GM12872 (cell line): ENCODE measurements at regions not wholly inside any gene's neighbourhood (a gene's known extent, or its start where the extent isn't known, plus 50 kb on each side); places are given as distances from the start of the nearest gene placed in this dataset.

Experiments used
- TF ChIP-seq, protein P1 (sequence below): IDR thresholded peaks from 3 replicates; pipeline ENCODE4 v1.5.1; 2011; ENCODE audit warnings: low read depth, mild to moderate bottlenecking, low read length, moderate library complexity; ENCODE audit not compliant: insufficient read depth

DNA sequence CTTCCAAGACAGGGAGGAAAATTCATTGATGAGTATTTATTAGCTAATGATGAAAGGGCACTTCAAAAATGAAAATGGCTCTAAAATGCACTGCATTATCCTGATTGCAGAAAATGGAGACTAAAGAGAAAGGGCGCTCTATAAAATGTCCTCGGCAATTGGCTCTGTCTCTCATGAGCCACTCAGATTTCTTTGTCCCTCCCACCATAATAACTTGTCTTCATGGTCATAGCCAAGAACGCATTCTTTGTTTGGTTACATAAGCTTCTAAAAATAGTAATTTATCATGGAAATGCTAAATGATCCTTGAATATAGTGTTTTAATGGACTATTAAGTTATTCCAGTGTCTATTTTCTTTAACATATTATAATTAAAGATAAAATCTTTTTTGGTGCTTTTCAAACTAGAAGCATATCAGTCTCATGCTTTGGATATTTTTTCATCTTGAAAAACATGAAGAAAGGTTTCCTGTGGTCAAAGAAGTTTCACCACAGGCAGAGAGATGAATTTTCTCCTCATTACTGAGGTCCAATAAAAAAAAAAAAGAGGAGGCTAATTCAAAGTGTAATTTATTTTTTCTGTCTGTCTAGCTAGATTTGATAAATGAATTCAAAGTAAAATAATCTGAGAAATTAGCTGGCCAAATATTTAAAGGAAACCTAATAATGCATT, 238.1 kb upstream of the BLID start:
- TF ChIP-seq, protein P1, sequence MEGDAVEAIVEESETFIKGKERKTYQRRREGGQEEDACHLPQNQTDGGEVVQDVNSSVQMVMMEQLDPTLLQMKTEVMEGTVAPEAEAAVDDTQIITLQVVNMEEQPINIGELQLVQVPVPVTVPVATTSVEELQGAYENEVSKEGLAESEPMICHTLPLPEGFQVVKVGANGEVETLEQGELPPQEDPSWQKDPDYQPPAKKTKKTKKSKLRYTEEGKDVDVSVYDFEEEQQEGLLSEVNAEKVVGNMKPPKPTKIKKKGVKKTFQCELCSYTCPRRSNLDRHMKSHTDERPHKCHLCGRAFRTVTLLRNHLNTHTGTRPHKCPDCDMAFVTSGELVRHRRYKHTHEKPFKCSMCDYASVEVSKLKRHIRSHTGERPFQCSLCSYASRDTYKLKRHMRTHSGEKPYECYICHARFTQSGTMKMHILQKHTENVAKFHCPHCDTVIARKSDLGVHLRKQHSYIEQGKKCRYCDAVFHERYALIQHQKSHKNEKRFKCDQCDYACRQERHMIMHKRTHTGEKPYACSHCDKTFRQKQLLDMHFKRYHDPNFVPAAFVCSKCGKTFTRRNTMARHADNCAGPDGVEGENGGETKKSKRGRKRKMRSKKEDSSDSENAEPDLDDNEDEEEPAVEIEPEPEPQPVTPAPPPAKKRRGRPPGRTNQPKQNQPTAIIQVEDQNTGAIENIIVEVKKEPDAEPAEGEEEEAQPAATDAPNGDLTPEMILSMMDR, result no peak

DNA sequence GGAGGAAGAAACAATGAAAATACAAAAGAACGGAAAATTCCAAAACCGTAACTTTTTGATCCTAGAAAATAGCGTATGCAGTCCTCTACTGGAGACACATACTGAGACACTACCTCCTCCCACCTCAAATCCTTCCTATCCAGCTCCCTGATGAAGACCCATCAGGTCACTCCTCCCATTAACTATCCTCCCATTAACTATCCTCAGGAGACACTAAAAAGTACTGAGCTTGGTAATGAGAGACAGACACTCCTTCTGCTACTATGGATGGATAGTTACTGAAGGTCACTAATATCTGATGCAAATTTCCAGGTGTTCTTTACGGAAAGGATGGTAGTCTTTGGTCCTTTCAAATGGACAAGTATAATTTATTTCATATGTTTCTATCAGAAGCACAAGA, 237.5 kb upstream of the BLID start:
- TF ChIP-seq, protein P1, result no peak

DNA sequence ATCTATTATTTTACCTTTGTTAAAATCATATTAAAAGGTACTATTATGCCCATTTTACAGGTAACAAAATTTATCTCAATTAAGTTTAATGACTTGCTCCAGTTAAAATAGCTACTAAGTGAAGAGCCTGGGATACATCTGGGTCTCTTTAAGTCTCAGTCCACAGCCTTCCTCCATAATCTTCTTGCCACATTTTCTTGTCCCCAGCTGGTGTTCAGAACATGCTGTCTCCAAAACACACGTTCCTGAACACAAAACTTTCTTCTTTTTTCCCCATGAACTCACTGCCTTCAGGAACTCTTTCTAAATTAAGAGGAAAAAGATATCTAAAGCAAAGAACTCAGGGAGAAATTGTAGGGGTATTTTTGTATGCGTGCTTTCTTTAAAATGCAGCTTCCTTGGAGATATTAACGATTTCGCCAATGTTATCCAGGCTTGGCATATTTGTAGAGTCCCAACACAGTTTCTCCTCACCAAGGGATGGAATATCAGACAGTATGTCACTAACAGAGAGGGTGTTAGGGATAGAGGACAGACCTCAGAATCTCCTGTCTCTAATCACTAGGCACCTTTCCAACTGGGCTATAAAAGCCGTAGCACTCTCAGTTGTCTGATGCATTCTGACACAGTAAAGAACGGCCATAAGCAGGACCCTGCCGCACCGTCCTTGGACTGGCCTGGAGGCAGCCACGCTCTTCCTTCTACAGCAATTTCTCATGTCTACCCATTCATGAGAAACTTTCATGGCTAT, 232.8 kb upstream of the BLID start:
- TF ChIP-seq, protein P1, result no peak

DNA sequence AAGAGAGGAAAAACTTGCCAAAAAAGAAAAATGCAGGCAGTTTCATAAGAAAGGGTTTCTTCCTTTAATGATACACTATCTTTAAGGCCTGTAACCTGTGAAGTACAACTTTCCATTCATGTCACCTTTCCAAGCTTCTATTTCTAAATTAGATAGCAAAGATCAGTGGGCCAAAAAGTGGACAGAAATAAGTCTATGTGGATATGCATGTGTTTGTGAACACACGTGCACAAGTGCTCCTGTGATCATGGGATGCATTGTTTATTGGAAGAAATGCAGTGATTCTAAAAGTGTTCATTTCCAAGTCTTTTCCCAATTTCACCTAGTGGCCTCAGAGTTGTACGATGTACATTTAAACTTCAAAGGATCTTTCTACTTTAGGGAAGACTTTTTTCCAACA, 230.0 kb upstream of the BLID start:
- TF ChIP-seq, protein P1, result no peak

DNA sequence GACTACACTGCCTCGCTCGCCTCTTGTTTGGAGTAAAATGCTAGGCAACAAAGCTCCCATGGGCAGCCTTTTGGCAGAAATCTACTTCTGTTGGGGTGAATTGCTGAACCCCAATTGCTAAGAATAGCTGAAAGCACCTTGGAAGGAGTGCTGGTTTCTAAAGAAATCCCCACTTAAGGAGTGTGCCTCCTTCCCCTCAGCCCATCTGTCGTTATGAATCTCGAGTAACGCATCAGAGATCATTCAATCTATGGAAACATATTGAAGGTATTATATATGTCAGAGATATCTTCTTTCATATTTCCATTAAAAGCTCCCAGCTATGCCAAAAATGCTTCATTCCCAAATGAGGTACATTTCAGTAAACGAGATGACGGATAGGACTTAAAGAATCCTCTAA, 229.6 kb upstream of the BLID start:
- TF ChIP-seq, protein P1, result no peak

DNA sequence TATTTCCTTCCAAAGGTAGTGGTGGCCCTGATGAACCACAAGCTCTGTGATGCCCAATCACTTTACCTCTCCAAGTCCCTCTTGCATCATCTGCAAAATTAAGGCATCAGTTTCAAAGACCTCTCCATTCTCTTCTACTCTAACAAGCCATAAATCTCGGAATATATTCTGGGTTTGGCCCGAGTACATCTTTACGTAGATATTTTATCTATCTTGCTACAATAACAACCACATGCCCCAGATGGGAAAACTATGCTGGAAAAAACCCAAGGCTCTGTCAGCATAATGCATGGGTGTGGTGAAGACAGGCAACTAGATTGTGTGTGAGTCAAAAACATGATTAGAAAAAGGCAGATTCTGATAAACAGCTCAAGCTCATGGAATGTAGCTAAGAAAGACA, 228.2 kb upstream of the BLID start:
- TF ChIP-seq, protein P1, result no peak

DNA sequence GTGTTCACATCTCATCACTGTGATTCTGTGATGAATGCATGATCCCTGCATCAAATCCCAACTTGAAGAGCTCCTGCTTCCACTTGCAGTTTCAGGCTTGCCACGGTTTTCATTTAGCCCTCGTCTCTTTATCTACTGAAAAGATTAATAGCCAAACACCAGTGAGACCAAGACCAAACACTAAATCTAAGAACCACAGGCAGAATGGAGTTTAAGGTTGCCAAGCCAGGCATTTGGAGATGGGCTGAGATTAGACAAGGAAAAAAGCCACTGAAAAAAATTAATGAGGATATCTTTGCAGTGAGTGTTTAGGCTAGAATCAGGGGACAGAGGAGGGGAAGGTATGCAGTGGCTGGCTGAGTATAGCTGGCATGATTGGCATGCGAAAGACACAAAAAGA, 227.2 kb upstream of the BLID start:
- TF ChIP-seq, protein P1, result no peak
